HK-2 (cell line): ENCODE measurements at regions not wholly inside any gene's neighbourhood (a gene's known extent, or its start where the extent isn't known, plus 50 kb on each side); places are given as distances from the start of the nearest gene placed in this dataset.

Experiments
- DNase-seq: peaks from one replicate; pipeline ENCODE4 v3.0.0-alpha.2; 2018; ENCODE audit not compliant: unreplicated experiment

DNA sequence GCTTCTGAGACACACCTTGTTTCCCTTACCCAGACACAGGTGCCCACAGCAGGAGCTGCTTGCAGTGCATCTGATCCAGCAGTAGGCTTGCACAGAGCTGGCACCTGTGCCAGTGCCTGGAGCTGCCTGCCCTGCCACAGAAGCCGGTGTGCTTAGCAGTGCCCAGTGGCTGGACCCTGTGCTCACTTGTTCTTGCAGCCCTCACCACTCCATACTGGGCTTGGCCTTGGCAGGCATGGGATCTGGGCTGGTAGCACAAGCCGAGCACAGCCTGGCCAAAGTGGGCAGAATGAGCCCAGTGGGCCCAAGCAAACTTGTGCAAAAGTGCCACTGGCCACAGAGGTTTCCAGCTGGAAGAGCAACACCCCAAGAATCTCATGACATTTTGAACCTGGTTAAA lies 1950.4 kb downstream of the SUCLG1 start:
- DNase-seq = no peak

DNA sequence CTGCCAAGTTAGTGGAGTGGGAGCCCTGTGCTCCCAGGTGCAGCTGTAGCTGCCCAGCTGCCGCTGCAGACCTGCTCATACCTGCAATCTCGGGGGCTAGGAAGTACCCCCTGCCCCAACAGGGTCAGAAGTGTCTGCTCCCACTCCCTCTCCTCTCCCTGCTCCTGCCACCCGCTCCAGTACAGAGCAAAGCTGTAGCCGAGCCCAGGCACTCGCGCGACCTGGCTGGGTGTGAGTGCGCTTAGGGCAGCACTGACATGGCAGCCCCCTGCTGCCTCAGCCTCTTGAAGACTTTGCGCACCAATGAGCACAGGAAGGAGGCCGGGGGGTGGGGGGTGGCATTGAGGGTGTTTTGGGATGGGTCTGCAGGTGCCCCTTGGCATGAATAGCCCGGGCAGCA lies 1951.4 kb downstream of the SUCLG1 start:
- no peak for DNase-seq

DNA sequence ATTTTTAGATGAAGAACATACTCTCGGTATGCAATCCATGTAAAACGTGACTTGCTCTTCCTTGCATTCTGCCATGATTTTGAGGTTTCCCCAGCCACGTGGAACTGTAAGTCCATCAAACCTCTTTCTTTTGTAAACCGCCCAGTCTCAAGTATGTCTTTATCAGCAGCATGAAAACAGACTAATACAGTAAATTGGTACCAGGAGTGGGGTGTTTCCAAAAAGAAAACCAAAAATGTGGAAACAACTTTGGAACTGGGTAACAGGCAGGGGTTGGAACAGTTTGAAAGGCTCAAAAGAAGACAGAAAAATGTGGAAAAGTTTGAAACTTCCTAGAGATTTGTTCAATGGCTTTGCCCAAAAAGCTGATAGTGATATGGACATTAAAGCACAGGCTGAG lies 1957.9 kb downstream of the SUCLG1 start:
- no peak for DNase-seq

DNA sequence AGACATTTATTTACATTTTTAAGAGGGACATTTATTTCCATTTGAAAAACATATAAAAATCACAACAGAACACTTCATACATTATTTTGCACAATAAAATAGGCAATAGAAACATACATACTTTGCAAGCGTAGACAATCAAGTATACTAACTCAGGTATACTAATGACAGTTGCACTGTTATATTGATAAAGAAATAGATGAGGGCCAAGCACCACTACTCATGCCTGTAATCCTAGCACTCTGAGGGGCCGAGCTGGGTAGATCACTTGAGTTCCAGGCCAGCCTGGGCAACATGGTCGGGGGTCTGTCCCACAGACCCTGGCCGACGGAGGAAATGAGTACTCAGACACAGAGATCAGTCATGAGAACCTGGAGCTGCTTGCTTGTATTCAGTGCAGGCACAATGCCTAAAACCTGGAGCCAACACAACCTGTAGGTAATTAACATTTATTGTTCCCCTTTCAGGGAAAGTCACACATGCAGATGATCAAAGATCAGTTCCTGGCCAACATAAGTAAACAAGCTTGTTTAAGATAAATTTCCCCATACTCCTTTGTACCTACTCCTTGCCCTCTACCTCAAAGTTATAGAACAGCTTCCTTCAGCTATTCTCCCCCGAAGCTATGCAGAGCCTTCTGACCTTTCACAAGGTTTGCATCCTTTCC lies 1960.2 kb downstream of the SUCLG1 start:
- no peak for DNase-seq

DNA sequence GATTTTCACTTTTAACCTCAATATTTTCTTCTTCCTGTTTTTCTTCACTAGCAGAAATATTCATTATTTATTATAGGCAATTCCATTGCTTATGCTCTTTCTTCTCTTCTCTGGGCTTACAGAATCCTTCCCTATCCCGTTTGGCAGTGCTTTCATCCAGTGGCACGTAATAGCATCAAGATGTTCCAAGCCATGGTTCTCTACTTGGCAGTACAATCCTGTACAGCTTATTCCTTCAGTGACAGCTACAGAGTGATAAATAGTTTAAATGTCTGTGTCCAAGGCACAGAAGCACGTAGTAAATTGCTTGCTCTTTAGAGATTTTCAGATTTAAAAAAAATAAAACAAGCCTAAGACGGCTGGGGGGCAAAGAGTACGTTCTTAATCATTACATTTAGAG lies 1964.3 kb downstream of the SUCLG1 start:
- no peak for DNase-seq

DNA sequence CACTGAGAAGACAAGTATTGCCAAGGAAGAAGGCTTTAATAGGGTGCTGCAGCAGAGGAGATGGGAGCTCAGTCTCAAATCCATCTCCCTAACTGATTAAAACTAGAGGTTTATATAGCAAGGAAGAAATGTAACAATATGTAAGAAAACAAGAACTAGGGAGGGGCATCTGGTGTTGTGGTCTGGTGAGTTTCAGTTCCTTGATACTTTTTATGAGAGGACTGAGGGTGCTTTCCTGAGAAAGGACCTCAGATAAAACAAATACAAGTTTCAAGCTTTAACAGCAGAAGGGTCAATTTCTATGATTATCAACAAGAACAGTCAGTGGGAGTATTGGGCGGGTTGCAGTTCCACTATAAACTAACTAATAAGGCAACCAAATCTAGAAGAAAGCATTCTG lies 1967.5 kb downstream of the SUCLG1 start:
- DNase-seq = no peak

DNA sequence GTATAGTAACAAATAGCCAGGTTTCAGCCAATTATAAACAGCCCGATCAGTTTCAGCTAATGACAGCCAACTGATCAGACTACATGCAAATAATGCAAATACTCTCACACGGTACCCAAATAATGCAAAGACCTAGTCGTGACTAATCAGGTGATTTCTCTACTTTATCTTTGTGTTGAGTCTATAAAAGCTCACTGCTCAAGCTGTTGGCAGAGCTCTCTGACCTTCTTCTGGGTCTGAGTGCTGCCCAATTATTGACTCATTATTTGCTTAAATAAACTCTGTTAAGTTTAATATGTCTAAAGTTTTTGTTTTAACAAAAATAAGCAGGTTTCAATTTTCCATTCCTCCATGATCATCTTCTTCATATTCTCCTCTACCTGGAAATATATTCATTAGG lies 1971.7 kb downstream of the SUCLG1 start:
- no peak for DNase-seq

DNA sequence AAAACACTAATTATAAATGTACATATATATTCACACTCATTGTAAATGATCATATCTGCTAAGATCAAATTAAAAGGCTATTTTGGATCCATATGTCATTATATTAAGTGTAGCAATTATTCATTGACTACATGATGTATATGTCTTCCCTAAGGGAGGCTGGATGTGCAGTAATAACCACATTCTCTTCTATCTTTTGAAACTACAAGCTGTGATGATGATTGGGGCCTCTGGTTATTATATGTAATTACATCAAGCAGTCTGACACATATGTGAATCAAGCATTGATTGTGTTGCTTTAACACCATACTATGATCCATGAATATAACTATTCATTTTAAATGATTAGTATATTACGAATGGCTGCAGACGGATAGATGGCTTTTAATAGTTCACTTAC lies 1973.4 kb downstream of the SUCLG1 start:
- DNase-seq = no peak

DNA sequence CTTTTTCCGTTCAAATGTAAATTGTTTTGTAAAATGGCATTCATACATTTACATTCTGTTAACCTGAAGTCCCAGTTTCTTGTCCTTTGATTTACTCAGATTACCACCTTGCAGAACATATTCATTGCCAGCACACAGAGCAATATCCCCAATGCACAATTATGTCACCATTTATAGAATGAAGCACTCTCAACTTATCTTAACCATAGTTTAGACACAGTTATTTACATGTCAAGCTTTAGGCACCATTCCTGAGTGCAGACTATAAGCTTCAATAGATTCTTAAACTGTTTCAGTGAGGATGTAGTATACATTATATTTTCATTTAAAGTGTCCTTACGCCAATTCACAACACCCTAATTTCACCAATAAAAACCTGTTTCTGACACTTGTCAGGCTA lies 1977.9 kb downstream of the SUCLG1 start:
- DNase-seq = no peak

DNA sequence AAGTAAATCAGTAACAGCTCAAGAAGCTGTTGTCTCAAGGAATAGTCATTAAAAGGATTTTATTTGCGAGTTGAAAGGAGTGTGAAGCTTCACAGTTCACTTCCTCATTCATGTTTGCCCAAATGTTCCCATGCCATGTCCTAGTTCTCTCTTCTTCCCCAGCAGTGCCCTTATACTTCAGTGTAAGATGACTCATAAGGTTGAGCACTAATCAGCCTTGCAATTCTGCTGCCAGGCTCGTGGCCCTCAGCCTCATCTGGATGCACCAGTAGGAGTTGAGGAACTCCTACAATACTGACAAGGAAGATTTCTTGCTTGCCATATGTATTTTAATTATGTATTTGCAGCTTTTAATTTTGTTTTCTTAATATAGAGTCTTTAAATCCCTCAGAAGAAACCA lies 1980.4 kb downstream of the SUCLG1 start:
- no peak for DNase-seq

DNA sequence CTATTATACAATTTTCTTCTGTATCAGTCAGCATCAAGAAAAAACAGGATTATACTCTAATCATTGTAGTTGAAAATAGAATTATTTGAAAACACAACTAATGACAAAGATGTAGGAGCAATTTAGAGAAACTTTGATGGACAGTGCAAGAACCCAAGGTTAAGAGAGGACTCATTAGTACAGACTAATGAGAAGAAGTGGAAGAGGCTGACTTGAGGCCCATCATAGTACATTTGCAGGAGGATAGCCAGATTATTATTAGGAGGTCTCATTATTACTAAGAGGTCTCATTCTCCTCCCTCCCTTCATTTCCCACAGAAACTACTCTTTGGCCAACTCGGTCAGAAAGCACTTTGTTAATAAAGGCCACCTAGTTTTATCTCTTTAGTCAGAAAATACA lies 1983.0 kb downstream of the SUCLG1 start:
- no peak for DNase-seq

DNA sequence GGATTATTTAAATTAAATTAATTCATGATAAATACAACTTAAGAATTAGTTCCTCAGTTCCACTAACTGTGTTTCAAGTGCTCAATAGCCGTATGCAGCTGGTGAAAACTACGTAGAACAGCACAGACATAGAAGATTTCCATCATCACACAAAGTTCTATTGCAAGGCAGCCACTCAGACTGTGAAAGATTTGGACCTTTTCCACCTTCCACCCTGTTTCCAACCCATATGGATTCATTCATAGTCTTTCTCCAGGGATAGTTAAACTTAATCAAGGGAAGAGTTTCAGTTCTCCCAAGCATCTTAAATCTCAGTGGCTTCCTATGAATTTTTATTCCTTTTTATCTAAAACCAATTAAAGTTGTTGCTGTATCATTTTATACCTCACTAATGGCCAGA lies 2030.8 kb downstream of the SUCLG1 start:
- no peak for DNase-seq

DNA sequence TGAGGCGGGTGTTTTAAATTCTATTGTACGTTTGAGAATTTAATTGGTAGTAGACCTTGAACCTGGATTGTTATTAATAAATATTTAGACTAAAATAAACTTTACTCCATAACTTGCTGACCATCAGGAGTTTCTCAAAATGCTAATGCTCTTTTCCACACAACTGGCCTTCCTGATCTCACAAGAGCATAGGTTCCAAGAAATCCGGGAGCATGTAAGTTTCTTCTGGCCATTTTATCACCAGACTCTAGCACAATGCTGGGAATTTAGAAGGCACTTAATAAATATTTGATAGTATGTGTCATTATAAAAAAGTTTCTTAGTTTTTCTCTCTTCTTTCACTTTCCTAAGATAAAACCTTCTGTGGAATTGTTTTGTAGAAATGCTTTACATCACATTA lies 2047.1 kb downstream of the SUCLG1 start:
- no peak for DNase-seq

DNA sequence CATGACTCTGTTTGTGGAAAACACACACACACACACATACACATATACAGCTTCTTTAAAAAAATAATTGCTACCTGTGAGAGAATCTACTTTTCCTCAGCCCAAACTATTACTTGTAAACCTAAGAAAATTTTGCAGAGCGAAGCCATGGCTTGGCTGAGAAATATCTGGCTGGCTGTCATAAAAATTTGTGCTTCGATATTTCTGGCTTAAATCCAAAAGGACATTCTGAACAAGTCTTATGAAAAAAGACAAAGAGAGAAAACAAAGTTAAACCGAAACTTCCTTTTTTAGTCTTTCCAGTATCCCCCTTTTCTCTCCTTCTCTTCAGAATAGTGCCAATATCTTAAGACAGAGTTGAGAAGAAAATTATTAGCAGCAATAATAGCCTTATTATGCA lies 2048.0 kb downstream of the SUCLG1 start:
- no peak for DNase-seq

DNA sequence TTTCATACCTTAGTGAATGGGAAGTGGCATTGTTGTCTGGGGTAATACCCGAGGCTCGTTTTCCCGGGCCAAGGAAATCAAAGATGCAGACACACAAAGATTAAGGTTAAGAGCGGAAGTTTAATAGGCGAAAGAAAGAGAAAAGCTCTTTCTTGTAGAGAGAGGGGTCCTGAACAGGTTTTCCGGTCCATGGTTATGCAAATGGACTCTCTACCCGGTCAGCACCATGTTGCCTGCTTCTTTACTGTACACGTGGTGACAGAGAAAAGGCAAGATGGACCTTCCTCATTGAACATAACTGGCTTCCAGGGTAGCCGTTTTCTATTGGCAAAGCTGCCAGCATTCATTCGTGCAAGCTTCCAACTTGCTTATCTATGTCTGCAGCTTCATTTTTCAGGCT lies 2063.5 kb downstream of the SUCLG1 start:
- DNase-seq = no peak

DNA sequence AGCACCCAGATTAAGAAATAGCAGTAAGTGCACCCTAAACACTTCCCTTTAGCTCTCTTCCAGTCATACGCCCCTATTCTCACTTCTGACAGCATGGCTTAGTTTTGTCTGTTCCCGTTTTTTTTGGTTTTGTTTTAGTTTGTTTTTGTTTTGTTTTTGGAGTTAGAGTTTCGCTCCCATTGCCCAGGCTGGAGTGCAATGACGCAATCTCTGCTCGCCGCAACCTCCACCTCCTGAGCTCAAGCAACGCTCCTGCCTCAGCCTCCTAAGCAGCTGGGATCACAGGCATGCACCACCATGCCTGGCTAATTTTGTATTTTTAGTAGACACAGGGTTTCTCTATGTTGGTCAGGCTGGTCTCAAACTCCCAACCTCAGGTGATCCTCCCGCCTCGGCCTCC lies 2067.7 kb downstream of the SUCLG1 start:
- no peak for DNase-seq

DNA sequence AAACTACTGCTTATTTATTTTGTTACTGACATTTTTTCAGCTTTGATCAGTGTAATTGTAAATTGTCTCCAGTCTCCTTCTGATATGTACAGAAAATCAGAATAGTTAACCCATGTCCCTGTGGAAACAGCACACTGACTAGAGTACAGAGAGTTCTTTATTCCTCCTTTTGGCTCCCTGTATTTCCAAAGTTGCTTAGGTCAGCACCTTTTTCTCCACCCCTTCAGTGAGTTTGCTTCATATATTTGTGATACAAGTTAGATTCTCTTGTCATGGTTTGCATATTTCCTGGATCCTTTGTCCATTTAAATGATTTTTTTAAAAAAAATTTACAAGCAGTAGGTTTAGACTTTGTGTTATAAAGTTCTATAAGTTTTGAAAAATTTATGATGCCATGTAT lies 2051.1 kb upstream of the LRRTM1 start:
- no peak for DNase-seq

DNA sequence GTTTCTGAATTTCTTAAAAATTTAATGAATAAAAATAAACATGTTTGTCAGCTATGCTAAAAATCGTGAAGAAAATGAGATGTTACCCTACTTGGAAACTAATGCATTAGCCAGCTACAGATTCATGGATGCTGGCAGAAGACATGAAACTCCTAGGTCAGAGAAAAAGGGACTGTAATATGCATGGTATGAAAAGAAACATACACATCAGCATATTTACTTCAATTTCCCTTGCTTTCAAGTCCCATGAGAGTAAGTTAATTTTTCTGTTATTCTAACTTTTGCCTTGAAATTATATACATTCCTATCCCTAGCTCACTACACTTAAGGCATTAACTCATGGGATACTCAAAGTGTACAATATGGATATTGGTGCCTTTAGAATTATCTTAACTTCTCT lies 2041.4 kb upstream of the LRRTM1 start:
- no peak for DNase-seq

DNA sequence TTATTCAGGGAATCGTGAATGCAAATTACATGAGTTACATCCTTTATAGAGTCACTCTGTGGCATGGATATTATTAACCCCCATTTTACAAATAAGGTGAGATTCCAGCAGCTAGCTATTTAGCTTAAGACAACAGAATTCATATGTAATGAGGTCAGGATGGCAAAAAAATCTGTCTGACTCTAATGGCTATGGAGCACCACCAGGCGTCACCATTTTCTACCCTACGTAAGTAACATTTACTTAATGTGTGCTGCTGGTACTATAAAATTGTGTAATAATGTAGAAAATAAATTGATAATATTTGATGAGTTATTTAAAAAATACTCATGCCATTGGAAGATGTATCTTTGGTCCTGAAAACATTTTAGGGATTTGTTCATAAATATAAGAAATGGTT lies 2040.1 kb upstream of the LRRTM1 start:
- no peak for DNase-seq

DNA sequence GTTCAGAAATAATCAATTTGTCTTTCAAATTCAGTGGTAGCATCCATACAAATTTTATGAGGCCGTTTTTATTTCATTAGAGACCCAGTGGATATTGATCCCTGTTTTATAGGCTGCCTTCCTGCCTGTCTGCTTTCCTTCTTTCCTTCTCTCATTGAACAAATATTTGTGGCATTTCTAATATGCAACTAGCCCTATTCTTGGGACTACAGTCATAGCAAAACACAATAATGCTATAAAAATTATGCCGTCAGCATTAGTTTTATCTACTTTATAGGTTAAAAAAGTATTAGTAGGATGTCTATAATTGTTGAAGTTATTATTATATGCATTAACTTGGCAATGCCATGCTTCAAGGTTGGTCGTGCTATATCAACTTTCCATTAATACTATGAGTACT lies 2037.8 kb upstream of the LRRTM1 start:
- DNase-seq = no peak

DNA sequence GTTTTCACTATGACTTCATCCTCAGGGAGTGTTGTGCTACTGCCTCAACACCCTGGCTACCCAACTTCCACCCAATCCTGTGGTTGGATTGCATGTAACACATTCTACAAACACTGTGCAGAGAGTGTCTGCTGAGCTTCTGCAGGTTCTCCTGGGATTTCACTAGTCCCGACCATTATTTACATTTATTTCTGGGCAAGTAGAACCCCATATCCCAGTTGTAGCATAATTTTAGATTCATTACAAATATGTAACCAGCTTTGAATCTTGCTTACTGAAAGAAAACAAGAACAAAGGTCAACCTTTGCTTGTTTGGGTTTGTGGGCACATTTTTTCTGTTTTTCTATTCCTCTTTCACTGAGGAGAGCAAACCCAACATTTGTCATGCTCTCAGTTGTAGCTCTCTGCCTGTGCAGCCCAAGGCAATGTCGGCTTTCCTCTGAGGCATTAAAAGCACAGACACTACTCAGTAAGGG lies 2036.1 kb upstream of the LRRTM1 start:
- DNase-seq = no peak

DNA sequence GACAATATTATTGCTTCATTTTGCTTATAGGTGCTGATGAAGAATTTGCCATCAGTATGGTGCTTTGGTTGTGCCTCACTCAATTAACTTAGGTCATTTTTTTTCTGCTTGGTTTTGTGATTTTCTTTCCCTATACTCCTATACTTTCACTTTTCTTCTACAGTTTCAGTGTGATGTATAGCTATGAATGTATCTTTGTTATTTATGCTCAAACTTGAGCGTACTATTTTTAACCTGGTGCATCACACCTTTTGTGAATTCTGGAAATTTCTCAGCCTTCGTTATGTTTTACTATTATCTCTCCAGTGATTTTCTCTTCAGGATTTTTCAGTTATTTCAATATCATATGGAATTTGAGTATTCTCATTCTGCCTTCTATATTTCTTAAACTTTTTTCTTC lies 2035.3 kb upstream of the LRRTM1 start:
- DNase-seq = no peak

DNA sequence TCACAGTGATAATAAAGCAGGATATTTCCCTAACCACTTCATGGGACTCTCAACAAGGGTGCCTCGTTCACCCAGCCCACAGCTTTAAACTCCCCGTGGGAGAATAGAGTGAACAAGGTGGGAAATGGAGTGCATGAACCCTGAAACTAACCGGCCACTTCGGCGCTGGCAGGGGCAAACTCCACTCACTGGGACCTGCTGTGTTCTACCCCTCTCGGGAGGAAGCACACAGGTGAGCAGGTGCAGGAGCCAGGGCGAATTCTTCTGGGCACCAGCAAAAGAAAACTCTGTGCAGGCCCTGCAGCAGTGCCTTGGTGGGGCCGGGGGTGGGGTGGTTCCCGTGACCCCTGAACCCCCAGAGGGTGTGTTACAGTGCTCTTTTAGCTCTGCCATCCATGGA lies 2029.1 kb upstream of the LRRTM1 start:
- no peak for DNase-seq

DNA sequence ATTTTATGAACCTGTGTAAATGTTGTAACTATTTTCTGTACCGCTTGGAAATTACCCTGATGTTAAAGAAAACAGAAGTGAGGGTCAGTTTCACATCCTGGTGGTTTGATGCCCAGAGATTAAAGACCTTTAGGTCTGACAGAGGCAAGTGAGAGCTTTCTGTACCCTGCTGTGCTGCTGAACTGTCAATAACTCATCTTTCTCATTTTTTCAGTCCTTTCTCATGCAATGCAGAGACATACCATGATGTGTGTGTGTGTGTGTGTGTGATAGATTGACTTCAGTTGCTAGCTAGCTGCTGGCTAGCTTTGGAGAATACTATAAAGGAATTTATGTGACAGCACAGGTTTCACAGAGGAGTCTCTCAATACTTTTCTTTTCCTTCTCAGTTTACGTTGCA lies 2025.6 kb upstream of the LRRTM1 start:
- no peak for DNase-seq
